ENCODE measurements at regions not wholly inside any gene's neighbourhood (a gene's known extent, or its start where the extent isn't known, plus 50 kb on each side); places are given as distances from the start of the nearest gene placed in this dataset.
"Not testable (repeated sequence)": the region's sequence is repeated elsewhere in the genome, so short reads cannot be mapped to it uniquely, and the experiment has no call there.

DNA sequence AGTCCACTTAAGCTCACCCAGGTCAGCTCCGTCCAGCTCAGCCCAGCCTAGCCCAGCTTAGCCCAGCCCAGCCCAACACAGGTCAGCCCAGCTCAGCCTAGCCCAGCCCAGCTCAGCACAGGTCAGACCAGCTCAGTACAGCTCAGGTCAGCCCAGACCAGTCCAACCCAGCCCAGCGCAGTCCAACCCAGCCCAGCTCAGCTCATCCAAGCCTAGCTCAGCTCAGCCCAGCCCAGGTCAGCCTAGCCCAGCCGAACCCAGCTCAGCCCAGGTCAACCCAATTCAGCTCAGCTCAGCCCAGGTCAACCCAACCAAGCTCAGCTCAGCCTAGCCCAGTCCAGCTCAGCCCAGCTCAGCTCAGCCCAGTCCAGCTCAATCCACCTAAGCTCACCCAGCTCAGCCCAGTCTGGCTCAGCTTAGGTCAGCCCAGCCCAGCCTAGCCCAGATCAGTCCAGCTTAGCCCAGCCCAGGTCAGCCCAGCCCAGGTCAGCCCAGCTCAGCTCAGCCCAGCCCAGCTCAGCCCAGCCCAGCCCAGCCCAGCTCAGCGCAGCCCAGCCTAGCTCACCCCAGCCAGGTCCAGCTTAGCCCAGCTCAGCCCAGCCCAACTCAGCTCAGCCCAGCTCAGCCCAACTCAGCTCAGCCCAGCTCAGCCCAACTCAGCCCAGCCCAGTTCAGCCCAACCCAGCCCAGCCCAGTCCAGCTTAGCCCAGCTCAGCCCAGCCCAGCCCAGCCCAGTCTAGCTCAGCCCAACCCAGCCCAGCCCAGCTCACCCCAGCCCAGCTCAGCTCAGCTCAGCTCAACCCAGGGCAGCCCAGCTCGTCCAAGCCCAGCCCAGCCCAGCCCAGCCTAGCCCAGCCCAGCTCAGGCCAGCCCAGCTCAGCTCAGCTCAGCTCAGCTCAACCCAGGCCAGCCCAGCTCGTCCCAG is 184.0 kb downstream of the TMEM121 start:
- TF ChIP-seq, protein P1, sequence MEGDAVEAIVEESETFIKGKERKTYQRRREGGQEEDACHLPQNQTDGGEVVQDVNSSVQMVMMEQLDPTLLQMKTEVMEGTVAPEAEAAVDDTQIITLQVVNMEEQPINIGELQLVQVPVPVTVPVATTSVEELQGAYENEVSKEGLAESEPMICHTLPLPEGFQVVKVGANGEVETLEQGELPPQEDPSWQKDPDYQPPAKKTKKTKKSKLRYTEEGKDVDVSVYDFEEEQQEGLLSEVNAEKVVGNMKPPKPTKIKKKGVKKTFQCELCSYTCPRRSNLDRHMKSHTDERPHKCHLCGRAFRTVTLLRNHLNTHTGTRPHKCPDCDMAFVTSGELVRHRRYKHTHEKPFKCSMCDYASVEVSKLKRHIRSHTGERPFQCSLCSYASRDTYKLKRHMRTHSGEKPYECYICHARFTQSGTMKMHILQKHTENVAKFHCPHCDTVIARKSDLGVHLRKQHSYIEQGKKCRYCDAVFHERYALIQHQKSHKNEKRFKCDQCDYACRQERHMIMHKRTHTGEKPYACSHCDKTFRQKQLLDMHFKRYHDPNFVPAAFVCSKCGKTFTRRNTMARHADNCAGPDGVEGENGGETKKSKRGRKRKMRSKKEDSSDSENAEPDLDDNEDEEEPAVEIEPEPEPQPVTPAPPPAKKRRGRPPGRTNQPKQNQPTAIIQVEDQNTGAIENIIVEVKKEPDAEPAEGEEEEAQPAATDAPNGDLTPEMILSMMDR (conservative IDR thresholded peaks at IDR 0.05), result no peak
- H3K27ac ChIP-seq, result no peak overlapping the region

DNA sequence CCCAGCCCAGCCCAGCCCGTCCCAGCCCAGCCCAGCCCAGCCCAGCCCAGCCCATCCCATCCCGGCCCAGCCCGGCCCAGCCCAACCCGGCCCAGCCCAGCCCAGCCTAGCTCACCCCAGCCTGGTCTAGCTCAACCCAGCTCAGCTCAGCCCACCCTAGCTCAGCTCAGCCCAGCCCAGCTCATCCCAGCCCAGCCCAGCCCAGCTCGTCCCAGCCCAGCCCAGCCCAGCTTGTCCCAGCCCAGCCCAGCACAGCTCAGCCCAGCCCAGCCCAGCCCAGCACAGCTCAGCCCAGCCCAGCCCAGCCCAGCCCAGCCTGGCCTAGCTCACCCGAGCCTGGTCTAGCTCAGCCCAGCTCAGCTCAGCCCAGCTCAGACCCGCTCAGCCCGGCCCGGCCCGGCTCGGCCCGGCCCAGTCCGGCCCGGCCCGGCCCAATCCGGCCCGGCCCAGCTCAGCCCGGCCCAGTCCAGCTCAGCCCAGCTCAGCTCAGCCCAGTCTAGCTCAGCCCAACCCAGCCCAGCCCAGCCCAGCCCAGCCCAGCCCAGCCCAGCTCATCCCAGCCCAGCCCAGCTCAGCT is 184.7 kb downstream of the TMEM121 start:
- TF ChIP-seq, protein P1 (conservative IDR thresholded peaks at IDR 0.05), result no peak
- H3K27ac ChIP-seq, result no peak overlapping the region

DNA sequence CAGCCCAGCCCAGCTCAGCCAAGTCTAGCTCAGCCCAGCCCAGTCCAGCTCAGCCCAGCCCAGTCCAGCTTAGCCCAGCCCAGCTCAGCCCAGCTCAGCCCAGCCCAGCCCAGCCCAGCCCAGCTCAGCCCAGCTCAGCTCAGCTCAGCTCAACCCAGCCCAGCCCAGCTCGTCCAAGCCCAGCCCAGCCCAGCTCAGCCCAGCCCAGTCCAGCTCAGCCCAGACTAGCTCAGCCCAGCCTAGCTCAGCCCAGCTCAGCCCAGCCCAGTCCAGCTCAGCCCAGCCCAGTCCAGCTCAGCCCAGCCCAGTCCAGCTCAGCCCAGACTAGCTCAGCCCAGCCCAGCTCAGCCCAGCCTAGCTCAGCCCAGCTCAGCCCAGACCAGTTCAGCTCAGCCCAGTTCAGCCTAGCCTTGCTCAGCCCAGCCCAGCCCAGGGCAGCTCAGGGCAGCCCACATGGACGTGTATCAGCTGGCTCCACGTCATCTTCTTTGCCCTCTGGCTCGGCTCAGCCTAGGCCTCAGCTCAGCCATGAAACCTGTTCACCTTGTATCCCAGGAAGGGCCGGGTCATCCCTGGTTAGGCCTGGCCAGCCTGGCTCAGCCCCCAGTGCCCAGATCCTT is 185.6 kb downstream of the TMEM121 start:
- H3K27ac ChIP-seq, result no peak overlapping the region
- TF ChIP-seq, protein P1 (conservative IDR thresholded peaks at IDR 0.05), result no peak

DNA sequence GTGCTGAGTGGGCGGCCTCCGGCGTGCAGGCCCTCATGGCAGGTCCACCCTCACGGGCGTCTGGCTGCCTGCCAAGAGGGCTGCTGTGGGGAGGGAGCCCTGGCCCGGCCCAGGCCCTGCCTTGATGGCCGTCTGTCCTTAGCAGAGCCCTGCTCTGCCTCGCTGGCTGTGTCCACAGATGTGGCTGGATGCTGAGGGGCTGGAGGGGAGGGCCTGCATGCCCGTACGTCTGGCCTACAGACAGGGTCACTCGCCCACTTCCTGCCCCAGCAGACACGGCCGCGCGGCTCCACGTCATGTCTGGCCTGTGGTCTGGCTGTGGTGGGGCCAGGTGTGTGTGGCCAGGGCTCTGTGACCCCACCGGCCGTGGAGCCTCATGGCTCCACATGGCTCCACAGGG is 186.3 kb downstream of the TMEM121 start:
- not testable (repeated sequence) for H3K27ac ChIP-seq

DNA sequence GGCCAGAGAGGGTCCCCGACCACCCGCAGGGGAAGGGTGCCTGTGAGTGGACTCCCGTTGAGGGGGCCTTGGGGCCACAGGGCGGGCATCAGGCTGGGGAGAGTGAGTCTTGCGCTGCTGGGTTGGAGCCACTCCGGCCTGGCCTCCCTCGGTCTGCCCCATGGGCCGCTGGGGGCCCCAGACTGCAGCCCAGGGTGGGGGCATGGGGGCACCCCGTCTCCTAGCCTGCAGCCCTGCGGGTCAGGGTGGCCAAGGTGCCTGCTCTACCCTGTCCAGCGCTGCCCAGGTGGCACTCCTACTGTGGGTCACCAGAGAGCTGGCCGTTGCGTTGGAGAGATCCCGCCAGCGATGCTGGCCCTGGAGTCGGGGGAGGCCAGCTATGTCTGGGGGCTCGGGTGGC is 186.8 kb downstream of the TMEM121 start:
- not testable (repeated sequence) for H3K27ac ChIP-seq

DNA sequence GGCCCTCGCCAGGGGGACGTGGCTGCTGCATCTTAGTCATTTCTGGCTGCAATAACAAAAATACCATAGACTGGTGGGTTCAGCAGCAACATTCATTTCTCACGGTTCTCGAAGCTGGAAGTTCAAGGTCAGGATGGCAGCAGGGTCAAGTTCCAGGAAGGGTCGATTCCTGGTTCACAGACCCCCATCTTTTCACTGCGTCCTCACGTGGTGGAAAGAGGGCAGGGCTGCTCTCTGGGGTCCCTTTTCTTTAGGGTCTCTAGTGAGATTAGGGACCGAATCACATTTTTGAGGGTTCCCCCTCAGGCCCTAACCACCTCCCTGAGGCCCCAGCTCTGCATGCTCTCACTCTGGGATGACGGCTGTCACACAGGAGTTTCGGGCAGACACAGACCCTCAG is 187.5 kb downstream of the TMEM121 start:
- not testable (repeated sequence) for H3K27ac ChIP-seq

DNA sequence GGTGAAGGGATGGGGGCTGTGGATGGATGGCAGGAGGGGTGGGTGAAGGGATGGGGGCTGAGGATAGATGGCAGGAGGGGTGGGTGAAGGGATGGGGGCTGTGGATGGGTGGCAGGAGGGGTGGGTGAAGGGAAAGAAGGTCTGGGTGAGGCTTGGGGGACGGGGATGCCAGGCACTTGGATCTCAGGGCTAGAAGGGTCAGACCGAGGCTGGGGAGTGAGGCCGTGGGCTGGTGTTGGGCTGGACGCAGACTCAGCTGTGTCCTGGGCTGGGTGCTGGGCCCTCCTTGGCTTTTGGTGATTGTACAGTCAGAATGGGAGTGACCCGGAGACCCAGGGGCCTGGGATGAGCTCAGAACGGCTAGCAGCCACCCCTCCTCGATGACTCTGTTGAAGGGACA is 192.4 kb downstream of the TMEM121 start:
- not testable (repeated sequence) for H3K27ac ChIP-seq

DNA sequence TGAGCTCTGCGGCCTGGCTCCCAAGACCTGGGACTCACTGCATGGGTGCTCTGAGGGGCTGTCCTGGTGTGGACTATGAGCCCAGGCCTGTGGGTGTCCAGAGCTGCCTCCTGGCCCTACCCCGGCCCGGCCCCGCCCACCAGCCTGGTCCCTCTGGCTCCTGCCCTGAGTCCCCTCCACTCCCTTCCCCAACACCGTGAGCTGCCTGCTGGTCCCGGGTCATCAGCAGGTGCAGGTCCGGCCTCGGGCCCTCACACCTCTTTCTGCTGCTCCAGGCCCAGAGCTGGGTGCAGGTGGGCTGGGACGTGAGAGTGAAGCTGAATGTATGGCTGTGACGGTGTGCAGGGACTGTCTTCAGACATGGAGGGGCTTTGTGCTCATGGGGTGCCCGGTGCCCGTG is 193.7 kb downstream of the TMEM121 start:
- not testable (repeated sequence) for H3K27ac ChIP-seq

DNA sequence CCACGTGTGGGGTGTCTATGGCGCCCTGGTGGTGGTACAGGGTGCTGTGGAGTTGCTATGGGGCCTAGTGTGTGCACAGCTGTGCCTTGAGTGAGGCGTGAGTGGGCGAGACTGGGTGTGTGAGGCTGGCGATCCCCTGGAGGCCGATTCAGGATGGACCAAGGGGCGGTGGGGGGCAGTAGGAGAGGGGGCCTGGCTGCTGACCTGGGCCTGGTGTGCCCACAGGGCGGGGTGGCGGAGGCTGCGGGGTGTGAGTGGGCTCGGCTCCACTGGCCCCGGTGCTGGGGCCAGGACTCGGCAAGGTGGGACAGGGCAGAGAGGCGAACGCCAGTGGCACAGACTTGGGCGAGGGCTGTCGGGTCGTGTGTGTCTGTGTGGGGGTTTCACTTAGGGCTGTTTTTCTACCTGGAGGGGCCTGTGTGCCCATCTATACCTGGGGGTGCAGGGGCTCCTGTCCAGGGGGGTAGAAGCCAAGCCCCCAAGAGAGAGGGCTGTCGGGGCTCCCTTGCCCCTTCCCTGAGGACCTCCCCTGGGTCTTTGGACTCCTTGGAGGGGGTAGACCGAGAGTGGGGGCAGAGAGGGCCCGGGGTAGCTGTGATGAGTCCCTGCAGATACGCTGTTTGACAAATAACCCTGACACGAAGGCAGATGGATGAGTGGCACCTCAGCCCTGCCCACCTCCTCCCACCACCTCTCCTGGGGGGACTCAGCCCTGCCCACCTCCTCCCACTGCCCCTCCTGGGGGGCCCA is 194.6 kb downstream of the TMEM121 start:
- not testable (repeated sequence) for H3K27ac ChIP-seq

DNA sequence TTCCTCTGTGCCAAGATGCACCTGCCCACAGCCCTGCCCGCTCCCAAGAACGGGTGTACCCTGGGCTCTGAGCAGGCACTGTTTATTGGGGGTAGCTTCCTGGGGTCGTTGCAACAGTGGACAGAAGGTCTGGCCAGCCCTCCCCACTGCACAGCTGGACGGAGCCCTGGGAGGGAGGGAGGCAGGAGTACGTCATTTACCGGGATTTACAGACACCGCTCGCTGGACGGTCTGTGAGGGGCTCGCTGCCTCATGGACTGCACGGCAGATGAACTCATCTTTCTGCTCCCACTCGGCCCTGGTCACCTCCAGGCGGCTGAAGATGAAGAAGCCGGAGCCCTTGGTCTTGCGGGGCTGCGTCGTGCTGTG is 195.2 kb downstream of the TMEM121 start:
- H3K27ac ChIP-seq, result not testable (repeated sequence)

DNA sequence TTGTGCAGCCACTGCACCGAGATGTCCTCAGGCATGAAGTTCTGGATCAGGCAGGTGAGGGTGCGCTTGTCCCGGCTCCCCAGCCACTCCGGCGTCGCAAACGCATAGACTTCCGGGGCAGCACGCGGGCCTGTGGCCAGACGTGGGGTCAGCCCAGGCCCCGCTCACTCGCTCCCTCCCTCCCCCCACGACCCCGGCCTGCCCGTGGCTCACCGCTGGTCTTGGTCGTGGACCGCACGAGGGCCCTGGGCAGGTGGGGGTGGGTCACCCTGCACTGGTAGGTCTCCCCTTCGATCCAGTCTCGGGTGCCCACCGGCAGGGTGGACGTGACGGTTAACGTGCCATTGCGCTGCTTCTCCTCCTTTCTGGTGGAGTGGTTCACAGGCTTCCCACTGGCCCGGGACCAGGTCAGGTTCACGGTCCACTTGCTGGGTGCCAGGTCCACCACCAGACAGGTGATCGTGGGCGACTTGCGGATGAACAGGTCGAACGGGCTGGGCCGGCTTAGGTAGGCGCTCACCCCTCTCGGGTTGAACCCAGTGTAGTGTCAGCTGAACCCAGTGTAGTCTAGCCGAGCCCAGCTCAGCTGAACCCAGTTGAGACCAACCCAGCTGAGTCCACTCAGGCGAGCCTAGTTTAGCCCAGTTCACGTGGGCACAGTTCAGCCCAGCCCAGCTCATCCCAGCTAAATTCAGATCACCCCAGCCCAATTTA is 195.8 kb downstream of the TMEM121 start:
- H3K27ac ChIP-seq, result not testable (repeated sequence)

DNA sequence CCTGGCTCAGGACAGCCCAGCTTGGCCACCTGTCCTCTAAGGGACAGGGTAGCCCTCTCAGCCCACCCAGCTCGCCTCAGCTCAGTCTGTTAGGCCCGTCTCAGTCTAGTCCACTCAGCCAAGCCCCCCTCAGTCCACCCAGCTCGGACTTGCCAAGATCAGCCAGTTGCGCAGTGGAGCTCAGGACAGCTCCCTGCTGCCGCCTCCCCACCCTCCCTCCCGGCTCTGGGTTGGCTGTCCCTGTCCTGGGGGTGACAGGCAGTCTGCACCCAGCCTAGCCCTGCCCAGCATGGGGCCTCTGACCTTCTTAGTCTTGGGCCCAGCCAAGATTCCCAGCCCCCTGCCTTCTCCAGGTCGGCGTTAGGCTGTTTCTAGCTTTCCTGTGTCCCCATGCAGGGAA is 196.9 kb downstream of the TMEM121 start:
- not testable (repeated sequence) for H3K27ac ChIP-seq

DNA sequence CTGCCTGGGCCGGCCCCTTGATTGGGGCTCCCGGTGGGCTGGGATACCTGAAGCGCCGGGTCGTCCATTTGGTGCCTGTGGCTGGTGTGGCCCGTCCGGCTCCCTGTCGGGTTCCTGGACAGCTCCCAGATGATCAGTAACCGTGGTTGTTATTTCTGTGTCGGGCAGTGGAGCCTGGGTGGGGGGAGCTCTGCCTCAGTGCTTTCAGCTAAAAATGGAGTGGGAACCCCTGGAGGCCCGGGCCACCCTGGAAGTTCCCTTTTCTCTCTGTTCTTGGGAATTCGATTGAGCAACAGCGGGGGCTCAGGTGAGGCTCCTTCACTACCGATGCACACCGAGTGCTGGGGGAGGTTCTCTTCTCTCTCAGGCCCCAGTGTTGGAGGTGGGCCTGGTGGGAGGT is 197.4 kb downstream of the TMEM121 start:
- not testable (repeated sequence) for H3K27ac ChIP-seq

DNA sequence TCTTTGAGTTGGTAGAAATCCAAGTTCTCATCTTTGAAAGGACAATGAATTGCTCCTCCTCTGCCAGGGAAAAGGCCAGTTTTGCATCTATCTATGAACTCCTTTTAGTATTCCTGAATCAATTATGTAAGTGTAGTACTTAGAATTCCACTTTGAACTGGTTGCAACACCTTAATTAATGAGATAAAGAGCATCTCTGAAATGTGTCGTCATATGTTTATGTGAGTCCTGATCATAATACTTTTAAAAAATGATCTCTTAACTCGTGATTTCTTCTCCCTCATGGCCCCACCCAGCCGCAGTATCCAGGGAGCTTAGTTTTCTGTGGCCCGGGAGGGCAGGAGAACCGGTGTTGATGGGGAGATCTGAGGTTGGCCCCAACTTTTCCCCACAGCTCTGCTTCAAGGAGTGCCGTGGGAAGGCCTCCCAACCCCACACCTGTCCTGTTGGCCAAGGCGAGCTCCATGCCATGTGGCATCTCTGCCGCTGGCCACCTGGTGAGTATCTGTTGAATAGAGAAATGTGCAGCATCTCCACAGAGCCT is 203.5 kb downstream of the TMEM121 start:
- not testable (repeated sequence) for H3K27ac ChIP-seq

DNA sequence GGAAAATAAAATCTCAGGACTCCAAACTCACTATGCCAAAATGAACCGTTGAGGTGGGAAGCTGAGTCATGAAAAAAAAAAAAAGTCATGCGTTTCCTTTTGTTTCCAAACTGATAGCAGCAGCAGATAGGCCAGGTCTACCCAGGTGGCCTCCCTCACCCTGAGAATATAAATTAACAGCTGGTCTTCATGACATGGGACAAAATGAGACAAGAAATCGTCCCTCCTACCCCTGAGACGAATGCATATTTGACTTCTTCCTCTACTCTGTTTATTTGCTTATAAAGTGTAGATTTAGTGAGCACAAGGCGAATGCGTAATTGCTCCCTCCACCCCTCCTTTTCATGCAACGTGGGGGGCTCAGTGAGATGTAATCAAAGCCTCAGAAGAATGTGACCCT is 204.3 kb downstream of the TMEM121 start:
- not testable (repeated sequence) for H3K27ac ChIP-seq

DNA sequence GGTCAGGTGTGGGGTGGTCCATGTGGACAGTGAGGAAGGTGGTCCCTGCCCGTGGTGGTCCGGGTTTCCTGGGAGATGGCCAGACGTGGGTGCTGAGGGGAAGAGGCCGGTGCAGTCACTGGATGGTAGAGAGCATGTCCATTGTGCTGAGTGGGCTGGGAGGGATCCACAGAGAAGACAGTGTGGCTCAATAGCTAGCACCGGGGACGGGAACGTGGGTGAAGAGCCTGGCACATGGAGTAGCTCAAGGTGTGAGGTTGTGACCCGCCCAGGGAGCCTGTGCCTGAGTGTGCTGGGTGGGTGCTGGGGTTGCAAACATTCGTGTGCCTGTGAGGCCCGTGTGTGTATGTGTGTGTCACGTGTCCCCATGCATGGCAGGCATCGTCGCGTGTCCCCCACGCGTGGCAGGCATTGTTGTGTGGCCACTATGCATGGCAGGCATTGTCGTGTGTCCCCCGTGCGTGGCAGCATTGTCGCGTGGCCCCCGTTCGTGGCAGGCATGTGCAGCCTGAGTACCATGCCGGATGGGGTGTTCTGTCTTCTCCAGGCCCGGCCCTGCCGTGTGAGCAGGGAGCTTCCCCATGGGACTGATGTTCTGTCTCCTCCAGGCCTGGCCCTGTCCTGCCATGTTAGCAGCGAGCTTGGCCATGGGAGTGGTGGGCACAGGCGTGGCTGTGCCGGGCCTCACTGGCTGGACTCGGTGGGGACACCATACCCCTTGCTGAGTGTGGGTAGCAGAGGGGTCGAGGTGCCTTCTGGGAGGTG is 205.0 kb downstream of the TMEM121 start:
- H3K27ac ChIP-seq, result not testable (repeated sequence)

Measured in VCaP (cell line).